Prostate gland (tissue), 2 donors: ENCODE measurements at regions not wholly inside any gene's neighbourhood (a gene's known extent, or its start where the extent isn't known, plus 50 kb on each side); places are given as distances from the start of the nearest gene placed in this dataset.
"Not testable (repeated sequence)": the region's sequence is repeated elsewhere in the genome, so short reads cannot be mapped to it uniquely, and the experiment has no call there.

Experiments
- DNase-seq: peaks from one replicate; pipeline ENCODE4 v3.0.0-alpha.2; 2019; ENCODE audit warnings: low spot score
- H3K27ac ChIP-seq, 2 donors: fragments of 200-600 bp; sonication (generic); 2 replicates each; pipeline ENCODE4 v1.5.1; 2017 to 2019
- H3K27me3 ChIP-seq: fragments of 200-600 bp; sonication (generic); replicated peaks from 2 replicates; pipeline ENCODE4 v1.5.1; 2019; ENCODE audit not compliant: insufficient read depth
- H3K36me3 ChIP-seq, 2 donors: fragments of 200-600 bp; sonication (generic); 1 replicate in 1 of 2; 2 replicates in 1 of 2; pipeline versions ENCODE4 v1.5.1 to v1.8.1; 2017 to 2019
- H3K4me1 ChIP-seq: fragments of 200-600 bp; sonication (generic); replicated peaks from 2 replicates; pipeline ENCODE4 v1.5.1; 2019
- H3K4me3 ChIP-seq, 2 donors: fragments of 200-600 bp; sonication (generic); 2 replicates each; pipeline ENCODE4 v1.5.1; 2017 to 2019
- H3K9me3 ChIP-seq: fragments of 200-600 bp; sonication (generic); 2 replicates; pipeline ENCODE4 v1.5.1; 2017
- POLR2A ChIP-seq: fragments of 450-650 bp; IDR thresholded peaks from one replicate; pipeline ENCODE4 v1.6.1; 2016; ENCODE audit warnings: antibody characterized with exemption, mild to moderate bottlenecking
- POLR2AphosphoS5 ChIP-seq: sonication (generic); formaldehyde crosslinking; IDR thresholded peaks from one replicate; pipeline ENCODE4 v1.6.1; 2017; ENCODE audit warnings: antibody characterized with exemption
- WGBS: methylation state at CpG from one replicate; pipeline ENCODE4 v1.1.5; 2018; 5-methylcytosine and 5-hydroxymethylcytosine counted together
- intact Hi-C: fragments of 100-400 bp; cut with DNase I; formaldehyde crosslinking; loops from one replicate; pipeline ENCODE4 v1.14.2; 2022
- TF ChIP-seq, protein P1 (sequence below), 4 experiments: fragments of 200-600 bp in 2 of 4; fragments of 450-650 bp in 2 of 4; sonication (generic) in 2 of 4; IDR thresholded peaks; 1 replicate in 3 of 4; 2 replicates in 1 of 4; pipeline ENCODE4 v1.5.1; 2016 to 2019; ENCODE audit warnings: antibody characterized with exemption in 4 of 4, mild to moderate bottlenecking in 2 of 4, moderate library complexity in 2 of 4

DNA sequence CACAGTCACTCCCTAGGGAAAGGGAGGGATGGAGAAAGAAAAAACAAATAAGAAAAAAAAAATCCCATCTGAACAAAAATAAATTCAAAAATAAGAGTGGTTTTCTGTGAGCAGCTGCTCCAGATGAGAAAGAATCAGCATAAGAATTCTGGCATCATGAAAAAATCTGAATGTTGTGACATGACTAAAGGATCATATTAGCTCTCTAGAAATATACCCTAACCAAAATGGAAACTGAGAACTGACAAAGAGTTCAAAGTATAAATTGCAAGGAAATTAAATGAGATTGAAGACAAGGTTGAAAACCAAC lies 579.0 kb downstream of the UQCRFS1 start:
- Histone ChIP-seq H3K27ac (no peak overlapping the region), H3K4me3 (no peak overlapping the region), H3K9me3 (no peaks in the 10 kb centered on the region), H3K27me3 (no peaks in the 10 kb centered on the region), H3K36me3 (no peaks in the 10 kb centered on the region), H3K4me1 (no peaks in the 10 kb centered on the region)
- TF ChIP-seq POLR2A: no peak
- TF ChIP-seq, protein P1, sequence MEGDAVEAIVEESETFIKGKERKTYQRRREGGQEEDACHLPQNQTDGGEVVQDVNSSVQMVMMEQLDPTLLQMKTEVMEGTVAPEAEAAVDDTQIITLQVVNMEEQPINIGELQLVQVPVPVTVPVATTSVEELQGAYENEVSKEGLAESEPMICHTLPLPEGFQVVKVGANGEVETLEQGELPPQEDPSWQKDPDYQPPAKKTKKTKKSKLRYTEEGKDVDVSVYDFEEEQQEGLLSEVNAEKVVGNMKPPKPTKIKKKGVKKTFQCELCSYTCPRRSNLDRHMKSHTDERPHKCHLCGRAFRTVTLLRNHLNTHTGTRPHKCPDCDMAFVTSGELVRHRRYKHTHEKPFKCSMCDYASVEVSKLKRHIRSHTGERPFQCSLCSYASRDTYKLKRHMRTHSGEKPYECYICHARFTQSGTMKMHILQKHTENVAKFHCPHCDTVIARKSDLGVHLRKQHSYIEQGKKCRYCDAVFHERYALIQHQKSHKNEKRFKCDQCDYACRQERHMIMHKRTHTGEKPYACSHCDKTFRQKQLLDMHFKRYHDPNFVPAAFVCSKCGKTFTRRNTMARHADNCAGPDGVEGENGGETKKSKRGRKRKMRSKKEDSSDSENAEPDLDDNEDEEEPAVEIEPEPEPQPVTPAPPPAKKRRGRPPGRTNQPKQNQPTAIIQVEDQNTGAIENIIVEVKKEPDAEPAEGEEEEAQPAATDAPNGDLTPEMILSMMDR (IDR thresholded peaks at IDR 0.05): no peak
- TF ChIP-seq POLR2AphosphoS5: no peak
- intact Hi-C loops: no loop called here
- no peak for DNase-seq

DNA sequence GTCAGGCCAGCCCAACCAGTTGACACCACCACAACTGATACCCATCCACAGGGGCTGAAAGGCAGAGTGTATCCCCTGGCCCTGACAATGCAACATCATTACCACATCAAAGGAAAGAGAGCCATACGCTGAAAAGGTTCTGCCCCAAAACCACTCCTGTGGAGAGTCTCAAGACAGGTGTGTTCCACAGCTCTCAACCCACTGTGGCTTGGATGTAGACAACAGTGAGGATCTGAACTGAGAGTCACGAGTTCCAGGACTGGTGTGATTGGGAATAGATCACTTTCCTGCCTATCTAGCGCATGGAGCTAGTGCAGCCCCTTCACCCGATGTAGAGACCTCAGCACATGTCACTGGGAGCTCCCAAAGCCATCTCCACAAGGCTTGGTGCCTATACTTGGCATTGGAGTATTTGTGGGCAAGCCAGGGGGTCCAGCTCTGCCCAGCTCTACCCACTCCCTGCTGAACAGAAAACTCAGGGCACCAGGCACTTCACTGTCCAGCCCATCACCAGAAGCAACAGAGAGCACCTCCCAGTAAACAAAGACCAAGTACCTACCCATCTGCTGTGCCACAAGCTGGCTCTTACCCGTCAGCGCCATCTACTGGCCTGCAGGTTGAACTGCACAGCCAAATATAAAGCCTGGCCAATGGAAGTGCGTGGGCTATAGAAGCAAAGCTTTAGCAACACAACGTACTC lies 579.5 kb downstream of the UQCRFS1 start:
- no peaks in the 10 kb centered on the region for H3K36me3 ChIP-seq
- H3K9me3 ChIP-seq: no peaks in the 10 kb centered on the region
- TF ChIP-seq, protein P1 (IDR thresholded peaks at IDR 0.05): peak in 3 of 4 experiments; percentile 23 to 41 (median 38)
- TF ChIP-seq POLR2A: no peak
- DNase-seq: no peak
- no peaks in the 10 kb centered on the region for H3K27me3 ChIP-seq
- H3K4me3 ChIP-seq: no peak overlapping the region
- H3K4me1 ChIP-seq: no peaks in the 10 kb centered on the region
- intact Hi-C loops: no loop called here
- H3K27ac ChIP-seq: no peak overlapping the region
- 54% methylated on average over 8 of the region's 8 CpGs for WGBS

DNA sequence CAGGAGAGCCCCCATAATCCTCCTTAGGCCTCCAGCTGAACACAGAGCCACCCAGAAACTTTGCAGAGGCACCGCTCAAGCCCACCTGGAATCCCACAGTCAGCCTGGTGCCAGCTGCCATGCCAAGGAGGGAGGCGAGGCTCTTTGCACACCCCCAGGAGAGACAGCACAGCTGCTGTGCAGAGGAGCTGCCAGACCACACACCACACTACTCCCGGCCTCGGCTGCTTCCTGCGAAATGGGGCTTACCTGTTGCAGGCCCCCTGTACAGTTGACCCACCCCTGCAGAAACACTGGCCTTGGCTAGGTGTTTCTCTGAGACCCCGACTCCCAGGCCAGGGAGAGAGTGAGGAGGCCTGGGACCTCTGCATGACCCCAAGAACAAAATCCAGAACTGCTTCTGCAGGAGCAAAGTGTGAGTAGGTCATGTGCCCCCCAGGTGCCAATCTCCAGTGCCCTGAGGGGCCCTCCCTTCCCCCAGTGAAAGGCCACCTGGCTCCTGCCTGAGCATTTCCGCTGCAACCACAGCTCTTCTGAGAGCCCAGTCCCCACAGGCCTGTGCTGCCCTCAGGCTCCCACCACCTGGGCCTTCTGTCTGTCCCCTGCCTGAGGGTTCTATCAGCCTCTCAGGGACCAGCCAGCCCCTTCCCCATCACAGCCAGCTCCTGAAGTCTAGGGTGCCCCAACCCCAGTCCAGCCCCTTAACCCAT lies 580.4 kb downstream of the UQCRFS1 start:
- H3K27me3 ChIP-seq: no peaks in the 10 kb centered on the region
- H3K27ac ChIP-seq: no peak overlapping the region
- no peak for DNase-seq
- H3K9me3 ChIP-seq: no peaks in the 10 kb centered on the region
- WGBS: 78% methylated on average over 6 of the region's 7 CpGs
- TF ChIP-seq POLR2A: no peak
- TF ChIP-seq, protein P1 (IDR thresholded peaks at IDR 0.05): no peak
- no peak for TF ChIP-seq POLR2AphosphoS5
- no peaks in the 10 kb centered on the region for H3K36me3 ChIP-seq
- no peak overlapping the region for H3K4me3 ChIP-seq
- intact Hi-C loops: no loop called here
- H3K4me1 ChIP-seq: no peaks in the 10 kb centered on the region

DNA sequence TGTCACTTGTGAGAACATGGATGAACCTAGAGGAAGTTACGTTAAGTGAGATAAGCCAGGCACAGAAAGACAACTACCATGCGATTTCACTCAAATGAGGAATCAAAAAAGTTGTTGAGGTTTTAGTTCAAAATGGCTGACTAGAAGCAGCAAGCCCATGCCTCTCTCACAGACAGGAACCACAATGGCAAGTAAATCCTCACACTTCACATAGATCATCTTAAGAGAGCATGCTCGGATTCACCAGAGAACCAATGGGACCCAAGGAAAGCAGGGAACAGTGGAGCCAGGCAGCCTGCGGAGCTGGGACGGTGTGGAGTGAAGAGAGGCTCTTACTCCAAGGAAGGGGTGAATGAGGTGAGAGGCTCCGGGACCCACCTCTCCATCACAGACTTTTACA lies 581.0 kb downstream of the UQCRFS1 start:
- Histone ChIP-seq H3K27ac (no peak overlapping the region), H3K9me3 (no peaks in the 10 kb centered on the region), H3K4me1 (no peaks in the 10 kb centered on the region), H3K4me3 (no peak overlapping the region), H3K27me3 (no peaks in the 10 kb centered on the region), H3K36me3 (no peaks in the 10 kb centered on the region)
- intact Hi-C loops: no loop called here
- 82% methylated on average over 6 of the region's 6 CpGs for WGBS
- DNase-seq: no peak
- TF ChIP-seq POLR2AphosphoS5: no peak
- TF ChIP-seq, protein P1 (IDR thresholded peaks at IDR 0.05): no peak

DNA sequence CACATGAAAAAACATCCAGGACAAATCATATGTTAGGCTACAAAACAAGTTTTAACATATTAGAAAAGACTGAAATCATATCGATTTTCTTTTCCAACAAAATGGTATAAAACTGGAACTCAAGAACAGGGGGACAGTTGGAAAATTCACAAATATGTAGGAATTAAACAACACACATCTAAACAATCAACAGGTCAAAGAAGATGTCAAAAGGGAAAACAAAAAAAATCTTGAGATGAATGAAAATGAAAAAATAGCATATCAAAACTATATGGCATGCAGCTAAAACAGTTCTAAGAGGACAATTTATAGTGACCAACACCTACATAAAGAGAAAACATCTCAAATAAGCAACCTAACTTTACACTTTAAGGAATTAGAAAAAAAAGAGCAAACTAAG lies 585.3 kb downstream of the UQCRFS1 start:
- H3K4me1 ChIP-seq: no peaks in the 10 kb centered on the region
- no peaks in the 10 kb centered on the region for H3K9me3 ChIP-seq
- WGBS: 97% methylated on average over 1 of the region's 1 CpG
- no peaks in the 10 kb centered on the region for H3K27me3 ChIP-seq
- TF ChIP-seq POLR2A (no peak), POLR2AphosphoS5 (no peak)
- TF ChIP-seq, protein P1 (IDR thresholded peaks at IDR 0.05): no peak
- no peaks in the 10 kb centered on the region for H3K36me3 ChIP-seq
- no peak for DNase-seq
- intact Hi-C loops: no loop called here
- H3K27ac ChIP-seq: no peak overlapping the region
- no peak overlapping the region for H3K4me3 ChIP-seq

DNA sequence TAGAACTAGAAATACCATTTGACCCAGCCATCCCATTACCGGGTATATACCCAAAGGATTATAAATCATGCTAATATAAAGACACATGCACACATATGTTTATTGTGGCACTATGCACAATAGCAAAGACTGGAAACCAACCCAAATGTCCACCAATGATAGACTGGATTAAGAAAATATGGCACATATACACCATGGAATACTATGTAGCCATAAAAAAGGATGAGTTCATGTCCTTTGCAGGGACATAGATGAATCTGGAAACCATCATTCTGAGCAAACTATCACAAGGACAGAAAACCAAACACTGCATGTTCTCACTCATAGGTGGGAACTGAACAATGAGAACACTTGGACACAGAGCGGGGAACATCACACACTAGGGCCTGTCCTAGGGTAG lies 586.5 kb downstream of the UQCRFS1 start:
- H3K4me3 ChIP-seq, H3K36me3 ChIP-seq, H3K4me1 ChIP-seq, H3K27me3 ChIP-seq, H3K27ac ChIP-seq, intact Hi-C loops, H3K9me3 ChIP-seq, DNase-seq: not testable (repeated sequence)
- WGBS: 100% methylated on average over 2 of the region's 2 CpGs
